HG03354 (cell line): ENCODE measurements at regions not wholly inside any gene's neighbourhood (a gene's known extent, or its start where the extent isn't known, plus 50 kb on each side); places are given as distances from the start of the nearest gene placed in this dataset.

Experiments
- ATAC-seq: cut with Tn5 transposase; IDR thresholded peaks from one replicate; pipeline ENCODE4 v1.9.1; 2021; ENCODE audit warnings: mild to moderate bottlenecking; ENCODE audit not compliant: unreplicated experiment, poor library complexity, severe bottlenecking

GRCh38 chrX:110588853-110589252 lies 206.8 kb downstream of the CHRDL1 start:
- ATAC-seq, result no peak

GRCh38 chrX:110600745-110601310 lies 194.8 kb downstream of the CHRDL1 start:
- ATAC-seq, result no peak

- ATAC-seq, result no peak
Observed at GRCh38 chrX:110614596-110614995, 181.0 kb downstream of the CHRDL1 start.
